NCI-H774 (cell line): ENCODE measurements at regions not wholly inside any gene's neighbourhood (a gene's known extent, or its start where the extent isn't known, plus 50 kb on each side); places are given as distances from the start of the nearest gene placed in this dataset.

ENCODE experiments used
- DNase-seq: peaks from one replicate; lab custom pipeline; 2025; lab: John Stamatoyannopoulos, UW

DNA sequence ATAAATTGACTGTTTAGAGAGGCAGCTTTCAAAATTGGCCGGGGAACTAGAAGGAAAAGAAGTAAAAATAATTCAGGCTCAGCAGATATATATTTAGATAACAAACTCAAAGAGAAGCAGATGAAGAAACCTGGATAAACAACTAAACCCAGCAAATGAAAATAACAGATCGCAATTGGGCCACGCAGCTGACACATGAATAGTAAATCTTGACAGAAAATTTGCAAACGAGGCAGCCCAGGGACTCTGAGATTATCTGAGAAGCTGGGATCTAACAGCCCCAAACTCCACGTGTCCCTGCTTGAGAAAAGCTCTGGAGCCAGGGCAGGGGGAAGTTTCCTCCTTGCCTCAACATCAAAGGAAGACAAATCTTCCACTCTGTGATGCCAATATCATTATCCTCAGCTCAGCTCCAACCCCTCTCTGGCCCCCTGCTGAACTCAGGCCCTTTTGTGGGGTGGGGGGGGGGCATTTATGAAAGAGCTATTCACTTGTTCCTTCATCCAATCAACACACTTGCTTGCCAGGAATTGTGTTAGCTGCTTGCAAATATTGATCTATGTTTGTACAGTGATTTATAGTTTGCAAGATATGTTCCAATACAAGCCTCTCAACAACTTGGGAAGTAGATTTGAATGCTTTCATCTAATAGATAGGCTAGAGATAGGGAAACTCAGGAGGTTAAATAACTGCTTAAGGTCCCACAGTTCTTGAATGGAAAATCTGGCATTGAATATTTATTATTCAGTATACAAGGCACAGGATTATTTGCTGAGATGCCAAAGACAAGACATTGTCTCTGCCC, 72.5 kb upstream of the C11orf87 start:
- no peak for DNase-seq

DNA sequence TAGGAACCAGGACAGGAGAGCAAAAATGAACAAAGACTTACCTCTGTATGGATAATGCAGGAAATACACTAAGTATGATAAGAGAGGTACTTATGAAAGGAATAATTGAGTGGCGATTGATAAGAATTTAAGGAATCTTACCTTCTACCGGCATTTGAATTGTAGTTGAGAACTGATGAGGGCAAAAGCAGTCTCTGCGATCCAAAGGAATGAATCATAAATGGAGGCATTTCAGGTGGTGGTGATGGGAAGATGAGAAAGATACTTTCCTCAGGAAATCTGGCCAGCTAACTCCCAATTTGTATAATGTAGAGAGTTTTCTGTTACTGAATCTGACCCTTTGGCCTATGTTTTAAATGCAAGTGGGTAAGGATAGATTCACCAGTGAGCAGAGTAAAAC, 71.9 kb upstream of the C11orf87 start:
- DNase-seq: no peak

DNA sequence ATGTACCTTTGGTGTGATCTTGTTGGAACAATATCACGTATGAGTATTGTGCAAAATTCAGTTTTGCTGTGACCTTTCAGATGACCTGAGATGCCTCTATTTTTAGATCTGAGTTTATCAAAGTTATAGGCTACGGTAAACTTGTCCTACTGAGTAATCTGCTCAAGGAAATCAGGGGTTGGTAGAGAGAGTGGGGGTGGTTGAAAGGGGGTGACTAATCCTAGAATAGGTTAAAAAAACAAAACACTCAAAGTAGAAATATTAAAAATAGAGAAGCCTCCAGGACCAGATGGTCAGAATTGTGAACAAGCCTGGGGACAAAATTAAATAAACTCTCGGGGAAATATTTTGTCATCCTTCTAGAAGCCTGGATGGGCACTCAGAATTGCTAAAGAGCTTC, 59.9 kb upstream of the C11orf87 start:
- no peak for DNase-seq

DNA sequence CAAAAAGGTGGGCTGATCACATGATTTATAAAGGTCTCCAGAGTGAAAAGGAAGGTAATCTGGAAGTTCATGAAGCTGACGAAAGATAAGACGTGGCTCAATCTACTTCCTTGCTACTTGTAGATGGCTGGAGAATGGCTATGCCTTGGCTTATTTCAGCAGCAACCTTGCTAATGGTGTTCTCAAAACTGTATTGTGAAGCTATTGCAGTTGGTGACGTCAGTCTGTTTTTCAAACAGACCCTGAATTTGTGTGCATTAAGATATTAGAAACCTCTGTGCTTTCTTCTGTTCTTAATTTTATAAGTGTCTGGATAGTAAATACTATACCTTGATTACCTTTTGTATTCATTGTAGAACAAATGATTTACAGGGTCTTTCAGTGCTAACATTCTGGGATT, 58.3 kb upstream of the C11orf87 start:
- DNase-seq: no peak

DNA sequence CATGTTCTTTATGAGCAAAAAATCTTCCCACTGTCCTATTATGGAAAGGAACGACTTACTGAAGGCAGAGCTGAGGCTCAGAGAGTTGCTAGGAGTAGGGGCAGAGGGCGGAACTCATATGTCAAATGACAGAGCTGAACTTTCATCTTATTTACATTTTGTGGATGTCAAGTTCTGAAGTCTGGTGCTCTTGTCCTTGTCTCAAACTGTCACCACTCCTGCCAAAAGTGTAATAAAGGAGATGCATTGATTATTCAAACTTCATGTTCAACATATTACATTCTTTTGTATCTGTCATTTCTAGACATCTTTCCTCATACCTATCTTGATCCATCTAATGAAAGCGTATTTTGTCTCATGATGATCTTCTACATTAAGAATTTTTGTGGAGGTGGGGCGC, 57.1 kb upstream of the C11orf87 start:
- no peak for DNase-seq

DNA sequence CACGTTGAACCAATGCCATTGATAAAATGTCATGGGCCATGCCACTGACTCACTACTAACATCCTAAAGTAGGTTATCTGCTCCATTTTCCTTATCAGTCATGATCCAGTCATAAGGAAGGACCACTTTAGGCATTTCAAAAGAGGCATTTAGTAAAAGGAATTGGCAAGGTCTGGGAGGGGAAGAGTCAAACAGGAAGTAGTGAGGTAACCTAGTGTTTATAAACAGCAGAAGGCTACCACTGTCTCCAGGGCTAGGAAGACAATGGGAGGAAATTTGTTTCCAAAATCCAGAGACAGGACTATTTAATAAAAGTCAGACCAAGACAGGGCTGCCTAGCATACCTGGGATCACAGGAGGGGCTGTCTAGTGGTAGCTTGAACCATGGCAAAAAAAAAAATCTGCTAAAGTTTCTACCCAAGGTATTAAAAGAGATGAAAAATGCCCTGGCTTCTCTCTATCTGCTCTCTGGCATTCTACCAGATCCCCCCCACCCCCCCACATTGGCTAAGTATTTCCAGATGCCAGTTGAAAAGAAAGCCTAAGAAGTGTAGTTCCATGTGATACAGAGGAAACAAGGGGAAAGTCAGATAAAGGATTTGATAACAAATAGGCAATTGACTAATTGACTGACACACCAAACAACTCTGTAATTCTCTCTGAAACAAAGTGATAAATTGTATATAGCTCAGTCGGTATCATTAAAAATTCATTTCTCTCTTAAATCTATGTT, 50.4 kb upstream of the C11orf87 start:
- no peak for DNase-seq
